Hindlimb muscle (tissue), 1 donor: ENCODE measurements at regions not wholly inside any gene's neighbourhood (a gene's known extent, or its start where the extent isn't known, plus 50 kb on each side); places are given as distances from the start of the nearest gene placed in this dataset.

Experiments
- DNase-seq: peaks from one replicate; pipeline ENCODE4 v3.0.0-alpha.2; 2013

DNA sequence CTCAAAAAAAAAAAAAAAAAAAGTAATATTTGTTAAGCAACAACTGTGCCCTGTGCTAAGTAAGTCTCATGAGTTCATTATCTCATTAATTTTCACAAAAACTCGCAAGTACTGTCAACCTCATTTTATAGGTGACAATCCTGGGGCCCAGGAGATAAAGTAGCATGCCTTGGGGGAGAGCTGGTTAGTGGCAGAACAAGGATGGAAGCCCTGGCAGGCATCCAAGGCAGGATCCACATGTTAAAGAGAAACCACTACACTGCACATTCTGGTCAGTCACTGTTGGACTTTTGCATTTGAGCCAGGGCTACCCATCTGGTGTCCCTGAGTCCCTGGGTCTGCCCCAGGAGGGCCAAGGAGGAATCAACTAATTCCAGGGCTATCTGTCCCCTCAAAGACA is 54.6 kb downstream of the ZFP36L2 start:
- DNase-seq = no peak

- DNase-seq = no peak
These were observed 55.9 kb downstream of the ZFP36L2 start for GRCh38 chr2:43170405-43171105.

- no peak for DNase-seq
These were observed 56.4 kb downstream of the ZFP36L2 start for GRCh38 chr2:43169987-43170386.

DNA sequence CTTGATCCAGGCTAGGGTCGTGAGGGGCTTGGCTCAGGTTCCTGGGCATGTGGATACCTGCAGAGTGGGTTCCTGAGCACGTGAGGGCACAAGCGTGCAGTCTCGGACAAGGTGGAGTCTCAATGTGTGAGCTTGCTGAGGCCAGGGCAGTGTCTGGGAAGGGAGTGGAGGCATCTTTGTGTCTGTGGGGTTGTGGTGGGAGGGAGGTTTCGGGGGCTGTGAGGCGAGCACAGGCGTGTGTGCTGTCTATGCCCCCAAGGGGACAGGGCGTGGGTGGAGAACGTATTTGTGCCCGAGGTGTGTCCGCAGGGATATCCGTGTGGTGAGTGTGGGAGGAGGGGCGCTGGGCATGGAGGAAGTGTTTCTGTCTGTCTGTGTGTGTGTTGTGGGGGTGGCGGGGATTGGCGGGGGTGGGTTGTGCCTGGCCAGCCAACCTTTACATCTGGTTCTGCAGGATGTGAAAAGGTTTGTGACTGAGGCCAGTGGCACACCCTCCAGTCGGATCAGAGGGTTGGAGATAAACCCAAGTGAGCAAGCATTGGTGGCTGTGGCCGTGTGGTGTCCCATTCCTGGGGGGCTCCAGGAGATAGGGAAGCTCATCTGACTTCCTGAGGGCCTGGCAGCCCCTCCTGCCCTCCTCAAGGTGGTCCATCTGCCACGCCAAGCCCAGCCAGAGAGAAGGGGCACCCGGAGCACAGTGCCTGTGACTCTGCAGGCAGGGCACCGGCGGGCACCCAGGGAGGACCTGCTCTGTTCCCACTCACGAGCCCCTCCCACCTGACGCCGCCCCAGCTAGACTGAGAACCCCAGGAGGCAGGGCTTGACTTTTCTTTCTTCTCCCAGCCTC is 57.1 kb downstream of the ZFP36L2 start:
- DNase-seq = no peak

- no peak for DNase-seq
These were observed 58.4 kb downstream of the ZFP36L2 start for GRCh38 chr2:43168016-43168369.

DNA sequence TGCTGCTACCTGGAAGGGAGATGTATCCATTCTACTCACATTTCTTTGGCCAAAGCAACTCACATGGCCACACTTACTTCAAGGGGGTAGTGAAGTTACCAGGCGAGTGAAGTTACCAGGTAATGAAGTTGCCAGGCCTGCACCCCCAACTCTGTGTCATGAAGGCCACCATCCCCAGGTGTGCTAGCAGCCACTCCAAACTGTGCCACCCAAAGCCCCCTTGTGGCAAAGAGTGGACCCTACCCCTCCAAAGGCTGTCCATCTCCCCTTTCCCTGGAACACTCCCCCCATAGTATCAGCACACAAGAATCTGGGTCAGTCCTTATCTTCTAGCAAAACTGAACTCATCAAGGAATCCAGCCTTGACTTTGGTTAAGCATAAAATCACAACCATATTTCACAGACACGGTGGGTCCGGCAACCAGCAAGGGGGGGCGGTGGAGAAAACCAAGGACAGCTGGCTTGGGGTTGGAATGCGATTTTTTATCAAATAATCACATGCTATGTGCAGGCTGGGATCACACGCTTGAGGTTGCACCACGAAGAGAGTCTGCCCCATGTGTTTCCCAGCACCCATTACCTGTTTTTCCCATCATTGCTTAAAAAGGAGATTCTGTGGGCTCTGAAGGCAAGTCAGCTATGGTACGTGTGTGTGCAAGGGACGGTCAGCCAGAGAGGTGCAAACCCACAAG is 60.9 kb downstream of the ZFP36L2 start:
- DNase-seq = no peak

DNA sequence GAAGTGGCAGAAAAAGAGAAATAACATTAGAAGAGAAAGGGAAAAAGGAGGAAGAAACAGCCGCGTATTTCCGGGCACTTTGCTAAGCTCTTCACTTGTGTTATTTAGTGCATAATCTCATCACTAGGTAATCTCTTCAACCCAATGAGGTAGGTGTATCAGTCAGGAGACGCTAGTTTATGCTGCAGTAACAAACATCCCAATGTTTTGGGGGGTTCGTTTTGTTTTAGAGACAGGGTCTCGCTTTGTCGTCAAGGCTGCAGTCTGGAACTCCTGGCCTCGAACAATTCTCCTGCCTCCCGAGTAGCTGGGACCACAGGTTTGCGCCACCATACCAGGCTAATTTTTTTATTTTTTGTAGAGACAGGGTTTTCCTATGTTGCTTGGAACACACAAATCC is 61.7 kb downstream of the ZFP36L2 start:
- no peak for DNase-seq

DNA sequence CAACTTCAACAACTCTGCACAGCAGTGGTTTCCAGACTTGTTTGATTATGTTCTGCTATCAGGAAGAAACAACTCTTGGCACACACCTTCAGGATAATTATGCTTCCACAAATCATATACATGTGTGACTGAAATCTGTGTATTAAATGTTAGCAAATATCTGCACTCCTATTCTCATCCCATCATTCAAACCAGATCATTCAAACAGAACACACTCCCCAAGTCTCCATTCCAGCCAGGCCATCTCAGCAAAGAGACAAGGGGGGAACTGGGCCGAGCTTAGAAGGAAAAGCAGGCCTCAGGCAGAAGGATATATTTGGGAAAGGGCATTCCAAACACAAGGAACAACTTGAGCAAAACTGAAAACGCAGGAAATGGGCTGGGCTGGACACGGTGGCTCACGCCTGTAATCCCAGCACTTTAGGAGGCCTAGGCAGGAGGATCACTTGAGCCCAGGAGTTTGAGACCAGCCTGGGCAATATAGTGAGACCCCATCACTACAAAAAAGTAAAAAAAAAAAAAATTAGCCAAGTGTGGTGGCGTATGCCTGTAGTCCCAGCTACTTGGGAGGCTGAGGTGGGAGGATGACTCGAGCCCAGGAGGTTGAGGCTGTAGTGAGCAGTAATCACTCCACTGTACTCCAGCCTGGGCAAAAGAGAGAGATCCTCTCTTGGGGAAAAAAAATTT is 62.7 kb downstream of the ZFP36L2 start:
- no peak for DNase-seq

DNA sequence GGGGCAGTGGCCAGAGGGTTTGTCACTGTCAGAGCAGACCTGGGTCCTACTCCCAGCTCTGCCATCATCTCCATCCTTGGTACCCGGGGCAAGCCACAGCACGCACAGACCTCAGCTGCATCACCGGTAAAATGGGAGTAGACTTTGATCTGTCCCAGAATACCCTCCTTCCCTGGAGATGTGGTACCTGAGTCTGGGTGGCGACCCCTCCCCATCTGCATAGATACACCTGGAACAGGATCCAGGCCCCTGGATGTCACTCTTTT is 64.0 kb downstream of the ZFP36L2 start:
- no peak for DNase-seq

- DNase-seq = no peak
These were observed 64.5 kb downstream of the ZFP36L2 start for GRCh38 chr2:43161650-43162510.

DNA sequence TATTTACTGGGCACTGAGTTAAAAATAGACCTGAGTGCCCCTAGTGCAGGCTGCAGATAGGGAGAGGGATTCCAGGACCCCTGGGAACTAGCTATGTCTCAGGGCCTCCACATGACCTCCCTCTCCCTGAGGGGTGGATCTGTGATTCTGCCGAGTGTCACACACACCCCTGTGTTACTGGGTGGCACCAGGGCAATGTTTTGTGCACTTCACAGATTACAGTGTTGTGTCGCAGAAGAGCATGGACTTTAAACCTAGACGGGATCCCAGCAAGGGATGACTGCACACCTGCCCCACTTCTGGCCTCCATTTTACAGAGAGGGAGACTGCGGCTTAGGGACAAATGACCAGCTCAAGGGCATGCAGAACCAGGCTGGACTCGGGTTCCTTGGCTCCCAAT is 65.6 kb downstream of the ZFP36L2 start:
- DNase-seq = no peak

DNA sequence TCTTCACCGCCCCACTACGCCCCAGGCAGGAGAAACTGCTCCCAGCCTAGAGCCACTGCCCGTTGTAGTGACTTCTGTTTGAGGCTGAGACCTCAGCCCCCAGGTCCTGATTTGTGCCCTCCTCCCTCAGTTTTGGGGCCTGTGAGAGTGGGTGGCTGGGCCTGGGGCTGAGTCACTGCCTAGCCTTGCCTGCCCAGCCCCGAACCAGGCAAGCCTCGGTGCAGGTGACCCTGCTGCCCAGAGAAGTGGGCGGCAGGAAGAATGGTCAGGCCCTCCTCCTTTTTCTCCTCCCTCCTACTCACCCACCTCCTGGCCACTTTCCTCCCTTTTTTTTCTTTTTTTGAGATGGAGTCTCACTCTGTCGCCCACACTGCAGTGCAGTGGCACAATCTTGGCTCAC is 66.6 kb downstream of the ZFP36L2 start:
- DNase-seq = no peak

GRCh38 chr2:43158259-43158880 is 68.0 kb downstream of the ZFP36L2 start:
- DNase-seq = no peak

DNA sequence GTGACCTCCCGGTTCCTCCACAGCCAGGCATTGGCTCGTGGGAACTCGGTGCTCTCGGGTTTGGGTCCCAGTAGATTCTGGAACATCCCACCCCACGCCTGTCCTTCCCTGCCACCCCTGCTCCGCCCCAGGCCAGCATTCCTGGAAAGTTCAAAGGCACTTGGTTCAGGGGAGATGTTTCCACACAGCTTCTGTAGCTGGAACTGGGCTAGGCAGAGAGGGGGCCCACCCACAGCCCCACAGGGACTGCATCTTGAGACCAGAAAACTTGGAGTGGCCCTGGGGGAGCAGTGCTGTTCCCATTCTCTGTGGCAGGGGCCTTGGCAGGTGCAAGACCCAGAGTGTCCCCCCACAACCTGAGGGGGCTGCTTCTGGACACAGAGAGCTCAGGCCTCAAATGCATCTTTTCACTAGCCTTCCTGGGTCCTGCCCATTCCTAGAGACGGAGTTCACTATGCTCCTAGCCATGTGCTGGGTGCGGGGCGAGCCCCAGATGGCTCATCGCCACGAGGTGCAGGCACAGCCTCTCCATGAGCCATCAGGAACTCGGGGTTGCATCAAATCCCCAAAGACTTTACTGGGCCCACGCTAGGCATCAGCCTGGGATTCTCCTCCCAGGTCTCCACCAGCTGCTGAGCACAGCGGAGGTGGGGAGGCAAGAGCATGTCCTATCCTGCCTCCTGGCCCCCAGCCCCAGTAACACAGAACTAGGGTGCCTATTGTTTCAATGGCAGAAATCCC is 68.7 kb downstream of the ZFP36L2 start:
- no peak for DNase-seq

GRCh38 chr2:43155851-43156411 is 70.5 kb downstream of the ZFP36L2 start:
- DNase-seq = no peak

DNA sequence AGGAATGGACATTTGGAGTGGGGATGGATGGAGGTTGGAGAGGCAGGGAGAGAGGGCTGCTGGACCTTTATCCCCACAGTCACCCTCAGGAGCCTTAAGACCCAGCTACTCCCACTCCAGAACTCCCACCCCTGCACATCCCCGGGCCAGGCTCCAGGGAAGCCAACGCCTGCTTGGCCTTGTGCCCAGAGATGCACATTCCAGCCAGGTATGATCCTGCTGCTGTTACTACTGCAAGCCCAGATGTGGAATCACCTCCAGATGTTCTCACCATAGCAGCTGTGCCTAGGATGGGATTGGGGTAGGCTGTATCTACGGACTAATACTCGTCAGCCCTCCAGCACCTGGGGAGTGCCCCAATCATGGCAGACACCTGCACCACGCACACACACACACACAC is 71.7 kb downstream of the ZFP36L2 start:
- no peak for DNase-seq

- no peak for DNase-seq
These were observed 73.4 kb downstream of the ZFP36L2 start for GRCh38 chr2:43152741-43153647.

DNA sequence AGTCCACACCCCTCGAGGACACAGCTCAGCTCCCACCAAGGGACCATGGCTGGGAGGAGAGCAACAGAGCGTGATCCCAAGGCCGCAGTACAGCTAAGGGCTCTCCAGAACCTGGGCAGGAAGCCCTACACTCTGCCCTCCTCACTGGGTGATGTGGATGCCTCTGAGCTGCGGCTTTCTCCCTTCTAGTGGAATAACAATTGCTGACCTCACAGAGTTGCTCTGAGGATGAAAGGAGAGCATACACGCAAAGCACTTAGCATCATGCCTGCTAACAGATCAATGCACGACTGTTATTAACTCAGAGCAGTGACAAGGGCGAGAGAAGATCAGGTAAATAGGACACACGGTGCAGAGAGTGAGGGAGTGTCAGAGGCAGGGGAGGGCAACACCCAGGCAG is 74.2 kb downstream of the ZFP36L2 start:
- no peak for DNase-seq

DNA sequence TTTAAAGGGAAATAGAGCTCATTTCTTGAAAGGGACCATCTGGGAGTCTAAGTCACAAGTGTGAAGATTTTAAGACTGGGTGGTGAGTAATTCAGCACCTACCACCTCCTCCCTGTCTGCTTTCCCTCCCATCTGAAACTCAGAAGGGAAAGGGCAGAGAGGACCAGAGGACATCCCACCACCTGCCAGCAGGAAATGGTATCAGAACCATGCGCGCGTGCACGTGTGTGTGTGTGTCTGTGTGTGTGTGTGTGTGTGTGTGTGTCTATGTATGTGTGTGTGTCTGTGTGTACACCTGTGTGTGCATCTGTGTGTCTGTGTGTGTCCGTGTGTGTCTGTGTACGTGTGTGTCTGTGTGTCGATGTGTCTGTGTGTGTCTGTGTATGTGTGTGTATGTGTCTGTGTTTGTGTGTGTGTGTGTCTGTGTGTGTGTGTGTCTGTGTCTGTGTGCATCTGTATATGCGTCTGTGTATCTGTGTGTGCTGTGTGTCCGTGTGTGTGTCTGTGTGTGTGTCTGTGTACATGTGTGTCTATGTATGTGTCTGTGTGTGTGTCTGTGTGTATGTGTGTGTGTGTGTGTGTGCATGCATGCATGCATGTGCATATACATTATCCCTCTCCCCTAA is 76.8 kb downstream of the ZFP36L2 start:
- DNase-seq = no peak
